ENCODE measurements at regions not wholly inside any gene's neighbourhood (a gene's known extent, or its start where the extent isn't known, plus 50 kb on each side); places are given as distances from the start of the nearest gene placed in this dataset.

GRCh38 chr9:129406278-129407225 is 214.3 kb downstream of the C9orf50 start:
- peaks cover 12 to 47% of the 10 kb centered on the region in 2 donors for H3K4me1 ChIP-seq (ENCODE audit: control insufficient read depth in 1 of 2, low read depth in 2 of 2)
- no peak for ATAC-seq (ENCODE audit: insufficient number of reproducible peaks, low FRiP score, low read depth)
- no peak overlapping the region for H3K4me3 ChIP-seq

GRCh38 chr9:129405827-129406213 is 215.1 kb downstream of the C9orf50 start:
- DNase-seq (ENCODE audit: low spot score) = no peak
- Histone ChIP-seq H3K27me3 (replicated peaks; ENCODE audit: insufficient read depth) (no peaks in the 10 kb centered on the region), H3K27ac (no peak overlapping the region), H3K36me3 (no peaks in the 10 kb centered on the region), H3K9me3 (no peaks in the 10 kb centered on the region), H3K4me1 (ENCODE audit: control insufficient read depth in 1 of 2, low read depth in 2 of 2) (peaks cover 12 to 44% of the 10 kb centered on the region in 2 donors), H3K4me3 (no peak overlapping the region)
- no peak for ATAC-seq (ENCODE audit: insufficient number of reproducible peaks, low FRiP score, low read depth)
- no peak for TF ChIP-seq CTCF (IDR thresholded peaks at IDR 0.05)

More at GRCh38 chr9:129406278-129407225, 214.3 kb downstream of the C9orf50 start:
- DNase-seq (ENCODE audit: low spot score) = no peak
- Histone ChIP-seq H3K27ac (no peak overlapping the region), H3K9me3 (no peaks in the 10 kb centered on the region), H3K27me3 (replicated peaks; ENCODE audit: insufficient read depth) (no peaks in the 10 kb centered on the region), H3K36me3 (no peaks in the 10 kb centered on the region)
- no peak for TF ChIP-seq CTCF (IDR thresholded peaks at IDR 0.05)

- H3K9me3 ChIP-seq = no peaks in the 10 kb centered on the region
These were observed 215.6 kb downstream of the C9orf50 start for GRCh38 chr9:129405089-129405826.

GRCh38 chr9:129404621-129405020 is 216.3 kb downstream of the C9orf50 start:
- ATAC-seq (ENCODE audit: insufficient number of reproducible peaks, low FRiP score, low read depth) (no peak), DNase-seq (ENCODE audit: low spot score) (no peak)
- Histone ChIP-seq H3K9me3 (no peaks in the 10 kb centered on the region), H3K27me3 (replicated peaks; ENCODE audit: insufficient read depth) (no peaks in the 10 kb centered on the region), H3K4me3 (no peak overlapping the region), H3K27ac (no peak overlapping the region), H3K4me1 (ENCODE audit: control insufficient read depth in 1 of 2, low read depth in 2 of 2) (peaks cover 12 to 44% of the 10 kb centered on the region in 2 donors), H3K36me3 (no peaks in the 10 kb centered on the region)
- no peak for TF ChIP-seq CTCF (IDR thresholded peaks at IDR 0.05)

More at GRCh38 chr9:129405089-129405826, 215.6 kb downstream of the C9orf50 start:
- DNase-seq (ENCODE audit: low spot score) (no peak), ATAC-seq (ENCODE audit: insufficient number of reproducible peaks, low FRiP score, low read depth) (no peak)
- Histone ChIP-seq H3K27ac (no peak overlapping the region), H3K4me1 (ENCODE audit: control insufficient read depth in 1 of 2, low read depth in 2 of 2) (peaks cover 12 to 44% of the 10 kb centered on the region in 2 donors), H3K4me3 (no peak overlapping the region), H3K36me3 (no peaks in the 10 kb centered on the region), H3K27me3 (replicated peaks; ENCODE audit: insufficient read depth) (no peaks in the 10 kb centered on the region)
- no peak for TF ChIP-seq CTCF (IDR thresholded peaks at IDR 0.05)
